Panc1 (cell line): ENCODE measurements at regions not wholly inside any gene's neighbourhood (a gene's known extent, or its start where the extent isn't known, plus 50 kb on each side); places are given as distances from the start of the nearest gene placed in this dataset.

ENCODE experiments used
- ATAC-seq: fragments of 200-7000 bp; cut with Tn5 transposase; 2 replicates; pipeline ENCODE4 v1.9.1; 2020; ENCODE audit warnings: mild to moderate bottlenecking, moderate library complexity
- BruUV-seq: library from RNA; stranded (reverse); fragments of 400-500 nt; replicated peaks from 2 replicates; lab custom pipeline; 2021; lab: Mats Ljungman, UMichigan
- CTCF ChIA-PET: fragments of 300-600 bp; sonication (Branson Sonifier 250); formaldehyde crosslinking; loops from one replicate; lab custom pipeline; 2022; ENCODE audit warnings: antibody characterized with exemption; lab: Charles Lee
- POLR2A ChIA-PET: fragments of 300-600 bp; sonication (Branson Sonifier 250); formaldehyde crosslinking; loops from one replicate; lab custom pipeline; 2022; ENCODE audit warnings: antibody characterized with exemption; lab: Charles Lee
- DNase-seq: peaks from one replicate; pipeline ENCODE4 v3.0.0-alpha.2; 2010; ENCODE audit warnings: low read depth, low spot score
- H3K27ac ChIP-seq: 2 replicates; pipeline ENCODE4 v1.5.1; 2011; ENCODE audit warnings: mild to moderate bottlenecking, low read length, inconsistent platforms
- H3K27me3 ChIP-seq: fragments of 200-500 bp; sonication (Bioruptor generic); 2 replicates; pipeline ENCODE4 v1.6.0; 2014; ENCODE audit warnings: low read length, inconsistent platforms; ENCODE audit not compliant: control insufficient read depth, insufficient read depth
- H3K36me3 ChIP-seq: fragments of 200-500 bp; sonication (Bioruptor generic); 2 replicates; pipeline ENCODE4 v1.5.1; 2014; ENCODE audit warnings: inconsistent platforms, mild to moderate bottlenecking, low read length, moderate library complexity; ENCODE audit not compliant: control insufficient read depth, insufficient read depth
- H3K4me1 ChIP-seq: 2 replicates; pipeline ENCODE4 v1.5.1; 2011; ENCODE audit warnings: inconsistent platforms, mild to moderate bottlenecking, low read length, moderate library complexity; ENCODE audit not compliant: control insufficient read depth, insufficient read depth
- H3K4me3 ChIP-seq, 2 experiments: 2 replicates each; pipeline ENCODE4 v1.5.1; 2011 to 2012; ENCODE audit warnings: low read depth in 2 of 2, low read length in 2 of 2, mild to moderate bottlenecking in 2 of 2, inconsistent platforms in 1 of 2, moderate library complexity in 1 of 2
- H3K9me3 ChIP-seq: fragments of 200-500 bp; sonication (Bioruptor generic); 2 replicates; pipeline ENCODE4 v1.5.1; 2014; ENCODE audit warnings: low read depth, mild to moderate bottlenecking, inconsistent platforms, low read length, moderate library complexity; ENCODE audit not compliant: control insufficient read depth, insufficient read depth
- POLR2AphosphoS5 ChIP-seq: IDR thresholded peaks from 2 replicates; pipeline ENCODE4 v1.6.1; 2012; ENCODE audit warnings: mild to moderate bottlenecking, low read depth, low read length, moderate library complexity
- REST ChIP-seq, 2 experiments: IDR thresholded peaks; 2 replicates each; pipeline ENCODE4 v1.6.1; 2011 to 2012; ENCODE audit warnings: low read depth in 2 of 2, control low read depth in 1 of 2, low read length in 1 of 2, mild to moderate bottlenecking in 1 of 2, moderate library complexity in 1 of 2; ENCODE audit not compliant: insufficient read depth in 1 of 2
- SIN3A ChIP-seq: IDR thresholded peaks from 2 replicates; pipeline ENCODE4 v1.6.1; 2012; ENCODE audit warnings: low read depth, mild to moderate bottlenecking, low read length, moderate library complexity, borderline replicate concordance; ENCODE audit not compliant: insufficient read depth
- TCF7L2 ChIP-seq: IDR thresholded peaks from 2 replicates; pipeline ENCODE4 v1.6.1; 2011; ENCODE audit warnings: mild to moderate bottlenecking, low read depth, low read length, inconsistent platforms
- in situ Hi-C: cut with HindIII; loops from 2 replicates; pipeline ENCODE4 v1.10.0; 2016; ENCODE audit warnings: low sequenced_read_pairs, low pct_unique_long_range_greater_than_20kb
- intact Hi-C: fragments of 100-400 bp; cut with micrococcal nuclease; formaldehyde crosslinking; loops from one replicate; pipeline ENCODE4 v1.10.0; 2022; ENCODE audit not compliant: unreplicated experiment
- TF ChIP-seq, protein P1 (sequence below): fragments of 450-650 bp; IDR thresholded peaks from 2 replicates; pipeline ENCODE4 v1.5.1; 2017; ENCODE audit warnings: mild to moderate bottlenecking

- no peak for TF ChIP-seq POLR2AphosphoS5
- TF ChIP-seq, protein P1, sequence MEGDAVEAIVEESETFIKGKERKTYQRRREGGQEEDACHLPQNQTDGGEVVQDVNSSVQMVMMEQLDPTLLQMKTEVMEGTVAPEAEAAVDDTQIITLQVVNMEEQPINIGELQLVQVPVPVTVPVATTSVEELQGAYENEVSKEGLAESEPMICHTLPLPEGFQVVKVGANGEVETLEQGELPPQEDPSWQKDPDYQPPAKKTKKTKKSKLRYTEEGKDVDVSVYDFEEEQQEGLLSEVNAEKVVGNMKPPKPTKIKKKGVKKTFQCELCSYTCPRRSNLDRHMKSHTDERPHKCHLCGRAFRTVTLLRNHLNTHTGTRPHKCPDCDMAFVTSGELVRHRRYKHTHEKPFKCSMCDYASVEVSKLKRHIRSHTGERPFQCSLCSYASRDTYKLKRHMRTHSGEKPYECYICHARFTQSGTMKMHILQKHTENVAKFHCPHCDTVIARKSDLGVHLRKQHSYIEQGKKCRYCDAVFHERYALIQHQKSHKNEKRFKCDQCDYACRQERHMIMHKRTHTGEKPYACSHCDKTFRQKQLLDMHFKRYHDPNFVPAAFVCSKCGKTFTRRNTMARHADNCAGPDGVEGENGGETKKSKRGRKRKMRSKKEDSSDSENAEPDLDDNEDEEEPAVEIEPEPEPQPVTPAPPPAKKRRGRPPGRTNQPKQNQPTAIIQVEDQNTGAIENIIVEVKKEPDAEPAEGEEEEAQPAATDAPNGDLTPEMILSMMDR, result no peak
- TF ChIP-seq SIN3A, result no peak
- no peak for TF ChIP-seq TCF7L2
- TF ChIP-seq REST (IDR thresholded peaks at IDR 0.05; ENCODE audit: insufficient read depth in 1 of 2, low read depth in 2 of 2, low read length in 1 of 2), result no peak
- intact Hi-C loops, result no loop called here
- BruUV-seq, result no TSS peak
These were observed 106.5 kb upstream of the COL24A1 start for GRCh38 chr1:86263101-86263500.

GRCh38 chr1:86260476-86260875 is 103.9 kb upstream of the COL24A1 start:
- ChIA-PET CTCF (no interaction called here), POLR2A (no interaction called here)
- no peak for ATAC-seq
- Histone ChIP-seq H3K9me3 (no peaks in the 10 kb centered on the region), H3K36me3 (no peaks in the 10 kb centered on the region), H3K27me3 (peaks cover 24% of the 10 kb centered on the region), H3K4me3 (no peak overlapping the region), H3K4me1 (no peaks in the 10 kb centered on the region), H3K27ac (no peak overlapping the region)
- DNase-seq, result no peak
- intact Hi-C loops, result no loop called here
- BruUV-seq, result no TSS peak
- in situ Hi-C loops, result no loop called here
- TF ChIP-seq TCF7L2, result no peak
- TF ChIP-seq SIN3A, result no peak
- no peak for TF ChIP-seq POLR2AphosphoS5
- TF ChIP-seq, protein P1, result no peak
- TF ChIP-seq REST (IDR thresholded peaks at IDR 0.05; ENCODE audit: insufficient read depth in 1 of 2, low read depth in 2 of 2, low read length in 1 of 2), result no peak

More at GRCh38 chr1:86263101-86263500, 106.5 kb upstream of the COL24A1 start:
- no peak for DNase-seq
- in situ Hi-C loops, result no loop called here
- Histone ChIP-seq H3K36me3 (no peaks in the 10 kb centered on the region), H3K27ac (no peak overlapping the region), H3K27me3 (peaks cover 17% of the 10 kb centered on the region), H3K4me1 (no peaks in the 10 kb centered on the region), H3K4me3 (no peak overlapping the region), H3K9me3 (no peaks in the 10 kb centered on the region)
- POLR2A ChIA-PET, result no interaction called here
- ATAC-seq, result no peak
- CTCF ChIA-PET, result no interaction called here
